HepG2 (cell line): ENCODE measurements at regions not wholly inside any gene's neighbourhood (a gene's known extent, or its start where the extent isn't known, plus 50 kb on each side); places are given as distances from the start of the nearest gene placed in this dataset.

Experiments
- ARID2 ChIP-seq: sonication (generic); formaldehyde crosslinking; IDR thresholded peaks from 2 replicates; pipeline ENCODE4 v1.8.1; 2022; ENCODE audit warnings: mild to moderate bottlenecking, missing genetic modification reagents, borderline replicate concordance
- ATF3 ChIP-seq: sonication (generic); formaldehyde crosslinking; IDR thresholded peaks from 2 replicates; pipeline ENCODE4 v1.4.0; 2020; ENCODE audit warnings: missing genetic modification reagents
- CTCF ChIP-seq: sonication (generic); formaldehyde crosslinking; IDR thresholded peaks from 2 replicates; pipeline ENCODE4 v1.5.0; 2020; ENCODE audit warnings: mild to moderate bottlenecking, missing genetic modification reagents, moderate library complexity
- ELF4 ChIP-seq: sonication (generic); formaldehyde crosslinking; IDR thresholded peaks from 2 replicates; pipeline ENCODE4 v1.5.0; 2020; ENCODE audit warnings: missing genetic modification reagents, mild to moderate bottlenecking, moderate library complexity, borderline replicate concordance
- ESRRA ChIP-seq: sonication (generic); formaldehyde crosslinking; IDR thresholded peaks from 2 replicates; pipeline ENCODE4 v1.5.1; 2020; ENCODE audit warnings: mild to moderate bottlenecking, low read depth, missing genetic modification reagents
- KLF6 ChIP-seq: IDR thresholded peaks from 2 replicates; pipeline ENCODE4 v1.8.0; 2016; ENCODE audit warnings: missing biosample characterization, missing genetic modification reagents
- TF ChIP-seq, protein P1 (sequence below): sonication (generic); formaldehyde crosslinking; IDR thresholded peaks from 2 replicates; pipeline ENCODE4 v1.4.0; 2020; ENCODE audit warnings: mild to moderate bottlenecking, missing genetic modification reagents
- TF ChIP-seq, protein P2 (sequence below): sonication (generic); formaldehyde crosslinking; IDR thresholded peaks from 2 replicates; pipeline ENCODE4 v1.4.0; 2020; ENCODE audit warnings: missing genetic modification reagents

- TF ChIP-seq, protein P1, sequence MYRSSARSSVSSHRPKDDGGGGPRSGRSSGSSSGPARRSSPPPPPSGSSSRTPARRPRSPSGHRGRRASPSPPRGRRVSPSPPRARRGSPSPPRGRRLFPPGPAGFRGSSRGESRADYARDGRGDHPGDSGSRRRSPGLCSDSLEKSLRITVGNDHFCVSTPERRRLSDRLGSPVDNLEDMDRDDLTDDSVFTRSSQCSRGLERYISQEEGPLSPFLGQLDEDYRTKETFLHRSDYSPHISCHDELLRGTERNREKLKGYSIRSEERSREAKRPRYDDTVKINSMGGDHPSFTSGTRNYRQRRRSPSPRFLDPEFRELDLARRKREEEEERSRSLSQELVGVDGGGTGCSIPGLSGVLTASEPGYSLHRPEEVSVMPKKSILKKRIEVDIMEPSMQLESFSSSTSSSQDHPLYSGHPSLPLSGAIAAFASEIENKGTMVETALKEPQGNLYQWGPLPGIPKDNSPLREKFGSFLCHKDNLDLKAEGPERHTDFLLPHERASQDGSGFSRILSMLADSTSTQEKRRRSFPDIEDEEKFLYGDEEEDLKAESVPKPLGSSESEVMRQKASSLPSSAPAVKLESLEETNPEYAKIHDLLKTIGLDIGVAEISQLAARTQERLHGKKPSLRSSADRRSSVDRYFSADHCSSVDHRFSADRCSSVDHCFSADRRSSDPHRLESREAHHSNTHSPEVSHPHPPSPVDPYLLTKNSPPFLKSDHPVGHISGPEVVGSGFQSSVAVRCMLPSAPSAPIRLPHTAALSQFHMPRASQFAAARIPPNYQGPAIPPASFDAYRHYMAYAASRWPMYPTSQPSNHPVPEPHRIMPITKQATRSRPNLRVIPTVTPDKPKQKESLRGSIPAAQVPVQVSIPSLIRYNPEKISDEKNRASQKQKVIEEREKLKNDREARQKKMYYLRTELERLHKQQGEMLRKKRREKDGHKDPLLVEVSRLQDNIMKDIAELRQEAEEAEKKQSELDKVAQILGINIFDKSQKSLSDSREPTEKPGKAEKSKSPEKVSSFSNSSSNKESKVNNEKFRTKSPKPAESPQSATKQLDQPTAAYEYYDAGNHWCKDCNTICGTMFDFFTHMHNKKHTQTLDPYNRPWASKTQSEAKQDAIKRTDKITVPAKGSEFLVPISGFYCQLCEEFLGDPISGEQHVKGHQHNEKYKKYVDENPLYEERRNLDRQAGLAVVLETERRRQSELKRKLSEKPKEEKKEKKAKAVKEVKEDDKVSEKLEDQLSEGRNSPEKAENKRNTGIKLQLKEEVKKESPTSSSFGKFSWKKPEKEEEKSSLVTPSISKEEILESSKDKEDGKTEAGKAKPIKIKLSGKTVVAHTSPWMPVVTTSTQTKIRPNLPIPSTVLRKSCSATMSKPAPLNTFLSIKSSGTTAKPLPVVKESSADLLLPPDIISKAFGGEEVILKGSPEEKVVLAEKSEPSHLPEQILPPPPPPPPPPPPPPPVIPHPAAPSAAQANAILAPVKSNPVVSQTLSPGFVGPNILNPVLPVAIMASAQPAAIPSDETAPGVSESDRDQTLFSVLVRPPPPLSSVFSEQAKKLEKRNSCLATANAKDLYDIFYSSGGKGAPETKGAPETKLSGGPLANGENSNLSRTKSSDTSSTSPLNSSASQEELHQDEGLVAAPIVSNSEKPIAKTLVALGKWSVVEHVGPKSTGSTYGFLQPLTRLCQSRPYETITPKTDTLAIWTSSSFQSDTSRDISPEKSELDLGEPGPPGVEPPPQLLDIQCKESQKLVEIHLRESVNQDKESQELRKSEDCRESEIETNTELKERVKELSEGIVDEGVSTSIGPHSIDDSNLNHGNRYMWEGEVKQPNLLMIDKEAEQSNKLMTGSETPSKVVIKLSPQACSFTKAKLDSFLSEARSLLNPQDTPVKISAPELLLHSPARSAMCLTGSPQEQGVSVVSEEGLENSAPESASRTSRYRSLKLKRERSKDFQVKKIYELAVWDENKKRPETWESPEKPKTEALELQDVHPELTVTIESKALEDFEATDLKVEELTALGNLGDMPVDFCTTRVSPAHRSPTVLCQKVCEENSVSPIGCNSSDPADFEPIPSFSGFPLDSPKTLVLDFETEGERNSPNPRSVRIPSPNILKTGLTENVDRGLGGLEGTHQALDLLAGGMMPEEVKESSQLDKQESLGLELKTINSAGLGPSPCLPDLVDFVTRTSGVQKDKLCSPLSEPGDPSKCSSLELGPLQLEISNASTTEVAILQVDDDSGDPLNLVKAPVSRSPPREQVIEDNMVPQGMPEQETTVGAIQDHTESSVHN (CRISPR knock-in tag) = no peak
- peak; percentile 20; the same call in 1 of the 2 replicates for TF ChIP-seq CTCF (CRISPR knock-in tag)
- TF ChIP-seq ARID2 = no peak
- no peak for TF ChIP-seq KLF6
- TF ChIP-seq, protein P2, sequence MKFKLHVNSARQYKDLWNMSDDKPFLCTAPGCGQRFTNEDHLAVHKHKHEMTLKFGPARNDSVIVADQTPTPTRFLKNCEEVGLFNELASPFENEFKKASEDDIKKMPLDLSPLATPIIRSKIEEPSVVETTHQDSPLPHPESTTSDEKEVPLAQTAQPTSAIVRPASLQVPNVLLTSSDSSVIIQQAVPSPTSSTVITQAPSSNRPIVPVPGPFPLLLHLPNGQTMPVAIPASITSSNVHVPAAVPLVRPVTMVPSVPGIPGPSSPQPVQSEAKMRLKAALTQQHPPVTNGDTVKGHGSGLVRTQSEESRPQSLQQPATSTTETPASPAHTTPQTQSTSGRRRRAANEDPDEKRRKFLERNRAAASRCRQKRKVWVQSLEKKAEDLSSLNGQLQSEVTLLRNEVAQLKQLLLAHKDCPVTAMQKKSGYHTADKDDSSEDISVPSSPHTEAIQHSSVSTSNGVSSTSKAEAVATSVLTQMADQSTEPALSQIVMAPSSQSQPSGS = no peak
- TF ChIP-seq ELF4 (CRISPR knock-in tag) = no peak
- no peak for TF ChIP-seq ATF3 (CRISPR knock-in tag)
- TF ChIP-seq ESRRA (CRISPR knock-in tag) = no peak
Observed at GRCh38 chr17:6276711-6277110, 158.2 kb downstream of the AIPL1 start.
